PC-3 (cell line): ENCODE measurements at regions not wholly inside any gene's neighbourhood (a gene's known extent, or its start where the extent isn't known, plus 50 kb on each side); places are given as distances from the start of the nearest gene placed in this dataset.

Experiments used
- ATAC-seq: fragments of 200-7000 bp; cut with Tn5 transposase; 2 replicates; pipeline ENCODE4 v1.9.1; 2020; ENCODE audit warnings: mild to moderate bottlenecking, moderate library complexity
- BruUV-seq: library from RNA; stranded (reverse); fragments of 400-500 nt; replicated peaks from 2 replicates; lab custom pipeline; 2021; lab: Mats Ljungman, UMichigan
- CTCF ChIA-PET: fragments of 300-600 bp; sonication (Branson Sonifier 250); formaldehyde crosslinking; loops from one replicate; lab custom pipeline; 2022; ENCODE audit warnings: antibody characterized with exemption; lab: Charles Lee
- POLR2A ChIA-PET: fragments of 300-600 bp; sonication (Branson Sonifier 250); formaldehyde crosslinking; loops from one replicate; lab custom pipeline; 2022; ENCODE audit warnings: antibody characterized with exemption; ENCODE audit not compliant: unreplicated experiment; lab: Charles Lee
- DNase-seq: peaks from one replicate; pipeline ENCODE4 v3.0.0-alpha.2; 2015
- H2AFZ ChIP-seq: fragments of 300-600 bp; sonication (generic); 2 replicates; pipeline ENCODE4 v1.6.0; 2016; ENCODE audit warnings: antibody characterized with exemption, low read length
- H3F3A ChIP-seq: fragments of 300-600 bp; sonication (generic); one replicate; pipeline ENCODE4 v1.6.0; 2017; ENCODE audit warnings: antibody characterized with exemption, low read length, control low read depth, mild to moderate bottlenecking; ENCODE audit not compliant: unreplicated experiment
- H3K27ac ChIP-seq: fragments of 300-600 bp; sonication (generic); 2 replicates; pipeline ENCODE4 v1.5.1; 2016; ENCODE audit warnings: mild to moderate bottlenecking, low read length
- H3K27me3 ChIP-seq: fragments of 300-600 bp; sonication (generic); 2 replicates; pipeline ENCODE4 v1.6.1; 2016; ENCODE audit warnings: low read length, mixed read lengths
- H3K36me3 ChIP-seq: fragments of 300-600 bp; sonication (generic); 2 replicates; pipeline ENCODE4 v1.6.1; 2016; ENCODE audit warnings: low read depth, mixed run types, low read length, mixed read lengths
- H3K4me1 ChIP-seq: fragments of 300-600 bp; sonication (generic); 2 replicates; pipeline ENCODE4 v1.5.1; 2016; ENCODE audit warnings: low read length; ENCODE audit not compliant: insufficient read depth
- H3K4me2 ChIP-seq: fragments of 300-600 bp; sonication (generic); 2 replicates; pipeline ENCODE4 v1.6.0; 2016; ENCODE audit warnings: low read length
- H3K4me3 ChIP-seq: fragments of 300-600 bp; sonication (generic); 2 replicates; pipeline ENCODE4 v1.5.1; 2016; ENCODE audit warnings: mild to moderate bottlenecking, low read length, mixed read lengths
- H3K79me2 ChIP-seq: fragments of 300-600 bp; sonication (generic); 2 replicates; pipeline ENCODE4 v1.6.1; 2017; ENCODE audit warnings: low read length, mixed read lengths
- H3K9ac ChIP-seq: fragments of 300-600 bp; sonication (generic); 2 replicates; pipeline ENCODE4 v1.6.0; 2016; ENCODE audit warnings: mild to moderate bottlenecking, low read length
- H3K9me2 ChIP-seq: fragments of 300-600 bp; sonication (generic); replicated peaks from 2 replicates; pipeline ENCODE4 v1.6.1; 2016; ENCODE audit warnings: mixed run types, low read length, mixed read lengths
- H3K9me3 ChIP-seq: fragments of 300-600 bp; sonication (generic); 2 replicates; pipeline ENCODE4 v1.6.1; 2016; ENCODE audit warnings: low read length, mixed read lengths
- H4K20me1 ChIP-seq: fragments of 300-600 bp; sonication (generic); 2 replicates; pipeline ENCODE4 v1.6.1; 2016; ENCODE audit warnings: low read length, mixed read lengths
- EZH2 ChIP-seq: fragments of 300-600 bp; sonication (generic); IDR thresholded peaks from one replicate; pipeline ENCODE4 v1.6.1; 2017; ENCODE audit warnings: antibody characterized with exemption, mild to moderate bottlenecking, low read length; ENCODE audit not compliant: unreplicated experiment
- EZH2phosphoT487 ChIP-seq: fragments of 300-600 bp; sonication (generic); IDR thresholded peaks from 2 replicates; pipeline ENCODE4 v1.6.1; 2018; ENCODE audit warnings: mild to moderate bottlenecking, antibody characterized with exemption, low read length, borderline replicate concordance
- intact Hi-C: fragments of 100-400 bp; cut with micrococcal nuclease; formaldehyde crosslinking; loops from 2 replicates; pipeline ENCODE4 v1.9.0; 2023
- TF ChIP-seq, protein P1 (sequence below): fragments of 300-600 bp; sonication (generic); conservative IDR thresholded peaks from 2 replicates; pipeline ENCODE4 v1.5.1; 2017; ENCODE audit warnings: antibody characterized with exemption, low read depth, mild to moderate bottlenecking, low read length

DNA sequence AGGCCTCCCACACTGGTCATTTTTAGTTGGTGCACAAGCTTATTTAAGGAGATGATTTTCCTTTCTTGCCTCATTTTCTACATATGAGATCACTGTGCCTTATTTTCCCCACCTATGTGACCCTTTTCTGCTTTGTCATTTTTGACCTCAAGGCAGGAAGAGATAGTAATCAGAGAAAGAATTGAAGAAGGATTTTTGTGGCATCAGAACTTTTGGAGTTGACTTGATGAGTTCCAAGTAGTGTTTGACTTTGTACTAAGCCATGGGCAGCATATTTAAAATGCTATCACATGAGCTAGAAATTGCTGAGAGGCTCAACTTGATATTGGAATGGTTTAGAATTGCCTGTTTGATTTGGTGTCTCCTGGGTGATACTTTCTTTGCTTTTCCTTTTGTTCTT is 440.8 kb downstream of the AEBP2 start:
- no peaks in the 10 kb centered on the region for H3K4me1 ChIP-seq
- intact Hi-C loops = no loop called here
- H4K20me1 ChIP-seq = no peaks in the 10 kb centered on the region
- no peaks in the 10 kb centered on the region for H3K36me3 ChIP-seq
- no peak for TF ChIP-seq EZH2
- TF ChIP-seq, protein P1, sequence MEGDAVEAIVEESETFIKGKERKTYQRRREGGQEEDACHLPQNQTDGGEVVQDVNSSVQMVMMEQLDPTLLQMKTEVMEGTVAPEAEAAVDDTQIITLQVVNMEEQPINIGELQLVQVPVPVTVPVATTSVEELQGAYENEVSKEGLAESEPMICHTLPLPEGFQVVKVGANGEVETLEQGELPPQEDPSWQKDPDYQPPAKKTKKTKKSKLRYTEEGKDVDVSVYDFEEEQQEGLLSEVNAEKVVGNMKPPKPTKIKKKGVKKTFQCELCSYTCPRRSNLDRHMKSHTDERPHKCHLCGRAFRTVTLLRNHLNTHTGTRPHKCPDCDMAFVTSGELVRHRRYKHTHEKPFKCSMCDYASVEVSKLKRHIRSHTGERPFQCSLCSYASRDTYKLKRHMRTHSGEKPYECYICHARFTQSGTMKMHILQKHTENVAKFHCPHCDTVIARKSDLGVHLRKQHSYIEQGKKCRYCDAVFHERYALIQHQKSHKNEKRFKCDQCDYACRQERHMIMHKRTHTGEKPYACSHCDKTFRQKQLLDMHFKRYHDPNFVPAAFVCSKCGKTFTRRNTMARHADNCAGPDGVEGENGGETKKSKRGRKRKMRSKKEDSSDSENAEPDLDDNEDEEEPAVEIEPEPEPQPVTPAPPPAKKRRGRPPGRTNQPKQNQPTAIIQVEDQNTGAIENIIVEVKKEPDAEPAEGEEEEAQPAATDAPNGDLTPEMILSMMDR = no peak
- no peak for TF ChIP-seq EZH2phosphoT487
- BruUV-seq = no TSS peak
- ATAC-seq = no peak
- H2AFZ ChIP-seq = no peak overlapping the region
- H3K4me2 ChIP-seq = no peak overlapping the region
- POLR2A ChIA-PET = no interaction called here
- no peaks in the 10 kb centered on the region for H3K9me2 ChIP-seq
- H3K79me2 ChIP-seq = no peaks in the 10 kb centered on the region
- H3K27me3 ChIP-seq = peaks cover 16% of the 10 kb centered on the region; the same call in 1 of the 2 replicates
- CTCF ChIA-PET = interaction anchor here (0.5 kb wide), 1 partner anchor 592 kb away, joined by 3 read pairs; no protein-coding TSS in a partner anchor
- H3K9ac ChIP-seq = no peak overlapping the region
- H3K4me3 ChIP-seq = no peak overlapping the region
- no peak overlapping the region for H3K27ac ChIP-seq
- no peak for DNase-seq
- no peaks in the 10 kb centered on the region for H3K9me3 ChIP-seq
- no peaks in the 10 kb centered on the region for H3F3A ChIP-seq

DNA sequence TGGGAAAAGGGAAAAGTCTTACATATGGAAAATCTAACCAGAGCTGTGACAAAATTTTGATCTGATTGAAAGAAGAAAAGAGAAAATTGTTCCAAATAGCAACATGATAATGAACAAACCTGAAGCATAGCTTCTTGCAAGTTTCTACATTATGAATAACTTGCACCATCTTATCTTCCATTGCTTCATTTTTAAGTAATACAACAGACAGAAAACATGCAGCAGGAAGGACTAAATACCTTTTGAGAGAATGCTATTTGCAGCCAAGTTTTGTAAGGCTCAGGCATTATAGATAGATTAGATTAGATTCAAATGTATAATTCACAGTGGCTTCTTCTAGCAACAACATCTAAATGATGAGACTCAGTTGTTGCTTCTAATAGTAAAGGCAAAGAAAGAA is 441.4 kb downstream of the AEBP2 start:
- ChIA-PET POLR2A (no interaction called here), CTCF (no interaction called here)
- no peak overlapping the region for H3K4me3 ChIP-seq
- H3K4me1 ChIP-seq = no peaks in the 10 kb centered on the region
- H3K9ac ChIP-seq = no peak overlapping the region
- ATAC-seq (no peak), DNase-seq (no peak)
- H3K4me2 ChIP-seq = no peak overlapping the region
- H3K27ac ChIP-seq = no peak overlapping the region
- no peaks in the 10 kb centered on the region for H3K9me3 ChIP-seq
- intact Hi-C loops = no loop called here
- peaks cover 21% of the 10 kb centered on the region; the same call in 1 of the 2 replicates for H3K27me3 ChIP-seq
- H3K9me2 ChIP-seq = no peaks in the 10 kb centered on the region
- no TSS peak for BruUV-seq
- H3F3A ChIP-seq = no peaks in the 10 kb centered on the region
- TF ChIP-seq, protein P1 = no peak
- no peaks in the 10 kb centered on the region for H4K20me1 ChIP-seq
- H3K79me2 ChIP-seq = no peaks in the 10 kb centered on the region
- H3K36me3 ChIP-seq = no peaks in the 10 kb centered on the region
- no peak overlapping the region for H2AFZ ChIP-seq

DNA sequence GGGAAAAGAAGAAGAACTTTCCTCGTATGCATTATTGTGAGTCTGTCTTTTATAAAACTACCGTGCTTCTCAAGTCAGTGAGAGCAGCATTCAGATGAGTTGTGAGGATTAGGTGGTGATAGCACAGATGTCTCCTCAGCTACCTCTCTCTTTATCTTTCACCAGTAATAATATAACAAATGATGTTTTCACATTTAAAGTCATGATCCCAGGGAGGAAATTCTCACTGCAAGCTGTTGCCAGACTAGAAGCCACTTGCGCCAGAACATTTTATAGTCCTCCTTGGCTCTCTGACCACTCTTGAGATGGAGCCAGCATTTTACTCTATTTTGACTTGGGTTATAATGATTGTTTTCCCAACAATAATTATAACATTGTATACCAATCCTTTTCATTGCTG is 443.1 kb downstream of the AEBP2 start:
- Histone ChIP-seq H3K9ac (no peak overlapping the region), H3K79me2 (no peaks in the 10 kb centered on the region), H3K36me3 (no peaks in the 10 kb centered on the region), H3K4me3 (no peak overlapping the region), H3K27me3 (peaks cover 22% of the 10 kb centered on the region; the same call in 1 of the 2 replicates), H3K9me2 (no peaks in the 10 kb centered on the region), H3F3A (no peaks in the 10 kb centered on the region), H3K27ac (no peak overlapping the region), H3K4me1 (no peaks in the 10 kb centered on the region), H3K9me3 (no peaks in the 10 kb centered on the region), H4K20me1 (no peaks in the 10 kb centered on the region), H2AFZ (no peak overlapping the region), H3K4me2 (no peak overlapping the region)
- TF ChIP-seq, protein P1 = no peak
- BruUV-seq = no TSS peak
- no peak for DNase-seq
- no peak for ATAC-seq
- CTCF ChIA-PET = no interaction called here
- intact Hi-C loops = no loop called here
- POLR2A ChIA-PET = no interaction called here
